Hypothalamus (tissue), 51 donors: ENCODE measurements at regions not wholly inside any gene's neighbourhood (a gene's known extent, or its start where the extent isn't known, plus 50 kb on each side); places are given as distances from the start of the nearest gene placed in this dataset.
"Not testable (repeated sequence)": the region's sequence is repeated elsewhere in the genome, so short reads cannot be mapped to it uniquely, and the experiment has no call there.

Experiments
- DNase-seq, 51 donors: peaks; one replicate each; lab custom pipeline; 2025; lab: John Stamatoyannopoulos, UW

- no peak for DNase-seq
These were observed 233.2 kb upstream of the AMIGO2 start for GRCh38 chr12:47312808-47313426.

- DNase-seq: no peak
These were observed 232.4 kb upstream of the AMIGO2 start for GRCh38 chr12:47312147-47312546.

GRCh38 chr12:47311568-47311967 is 231.8 kb upstream of the AMIGO2 start:
- no peak for DNase-seq

- no peak for DNase-seq
These were observed 231.3 kb upstream of the AMIGO2 start for GRCh38 chr12:47311010-47311409.

- DNase-seq: no peak
These were observed 228.9 kb upstream of the AMIGO2 start for GRCh38 chr12:47308672-47309071.

GRCh38 chr12:47307680-47308399 is 228.1 kb upstream of the AMIGO2 start:
- DNase-seq: no peak

- not testable (repeated sequence) for DNase-seq
These were observed 227.3 kb upstream of the AMIGO2 start for GRCh38 chr12:47306773-47307679.

- no peak for DNase-seq
These were observed 226.4 kb upstream of the AMIGO2 start for GRCh38 chr12:47306130-47306529.

- DNase-seq: no peak
These were observed 225.7 kb upstream of the AMIGO2 start for GRCh38 chr12:47305464-47305863.

GRCh38 chr12:47303995-47304560 is 224.3 kb upstream of the AMIGO2 start:
- DNase-seq: no peak

GRCh38 chr12:47303207-47303606 is 223.4 kb upstream of the AMIGO2 start:
- no peak for DNase-seq

GRCh38 chr12:47302111-47302671 is 222.4 kb upstream of the AMIGO2 start:
- no peak for DNase-seq

- DNase-seq: no peak
These were observed 219.8 kb upstream of the AMIGO2 start for GRCh38 chr12:47299586-47299985.

GRCh38 chr12:47297993-47298392 is 218.2 kb upstream of the AMIGO2 start:
- DNase-seq: no peak

GRCh38 chr12:47296828-47297227 is 217.1 kb upstream of the AMIGO2 start:
- no peak for DNase-seq

GRCh38 chr12:47293406-47293805 is 213.6 kb upstream of the AMIGO2 start:
- DNase-seq: no peak

- DNase-seq: no peak
These were observed 206.9 kb upstream of the AMIGO2 start for GRCh38 chr12:47286676-47287075.
